ENCODE measurements at regions not wholly inside any gene's neighbourhood (a gene's known extent, or its start where the extent isn't known, plus 50 kb on each side); places are given as distances from the start of the nearest gene placed in this dataset.

DNA sequence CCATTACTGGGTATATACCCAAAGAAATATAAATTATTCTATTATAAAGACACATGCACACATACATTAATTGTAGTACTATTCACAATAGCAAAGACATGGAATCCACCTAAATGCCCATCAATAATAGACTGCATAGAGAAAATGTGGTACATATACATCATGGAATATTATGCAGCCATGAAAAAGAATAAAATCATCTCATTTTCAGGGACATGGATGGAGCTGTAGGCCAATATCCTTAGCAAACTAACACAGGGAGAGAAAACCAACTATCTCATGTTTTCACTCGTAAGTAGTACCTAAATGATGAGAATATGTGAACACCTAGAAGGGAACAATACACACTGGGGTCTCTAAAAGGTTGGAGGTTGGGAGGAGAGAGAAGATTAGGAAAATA lies 86.0 kb upstream of the GALNTL6 start:
- TF ChIP-seq, protein P1, sequence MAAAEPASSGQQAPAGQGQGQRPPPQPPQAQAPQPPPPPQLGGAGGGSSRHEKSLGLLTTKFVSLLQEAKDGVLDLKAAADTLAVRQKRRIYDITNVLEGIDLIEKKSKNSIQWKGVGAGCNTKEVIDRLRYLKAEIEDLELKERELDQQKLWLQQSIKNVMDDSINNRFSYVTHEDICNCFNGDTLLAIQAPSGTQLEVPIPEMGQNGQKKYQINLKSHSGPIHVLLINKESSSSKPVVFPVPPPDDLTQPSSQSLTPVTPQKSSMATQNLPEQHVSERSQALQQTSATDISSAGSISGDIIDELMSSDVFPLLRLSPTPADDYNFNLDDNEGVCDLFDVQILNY (CRISPR knock-in tag; IDR thresholded peaks at IDR 0.05), result no peak
- TF ChIP-seq, protein P2, sequence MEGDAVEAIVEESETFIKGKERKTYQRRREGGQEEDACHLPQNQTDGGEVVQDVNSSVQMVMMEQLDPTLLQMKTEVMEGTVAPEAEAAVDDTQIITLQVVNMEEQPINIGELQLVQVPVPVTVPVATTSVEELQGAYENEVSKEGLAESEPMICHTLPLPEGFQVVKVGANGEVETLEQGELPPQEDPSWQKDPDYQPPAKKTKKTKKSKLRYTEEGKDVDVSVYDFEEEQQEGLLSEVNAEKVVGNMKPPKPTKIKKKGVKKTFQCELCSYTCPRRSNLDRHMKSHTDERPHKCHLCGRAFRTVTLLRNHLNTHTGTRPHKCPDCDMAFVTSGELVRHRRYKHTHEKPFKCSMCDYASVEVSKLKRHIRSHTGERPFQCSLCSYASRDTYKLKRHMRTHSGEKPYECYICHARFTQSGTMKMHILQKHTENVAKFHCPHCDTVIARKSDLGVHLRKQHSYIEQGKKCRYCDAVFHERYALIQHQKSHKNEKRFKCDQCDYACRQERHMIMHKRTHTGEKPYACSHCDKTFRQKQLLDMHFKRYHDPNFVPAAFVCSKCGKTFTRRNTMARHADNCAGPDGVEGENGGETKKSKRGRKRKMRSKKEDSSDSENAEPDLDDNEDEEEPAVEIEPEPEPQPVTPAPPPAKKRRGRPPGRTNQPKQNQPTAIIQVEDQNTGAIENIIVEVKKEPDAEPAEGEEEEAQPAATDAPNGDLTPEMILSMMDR (IDR thresholded peaks at IDR 0.05), result no peak
- TF ChIP-seq, protein P3, sequence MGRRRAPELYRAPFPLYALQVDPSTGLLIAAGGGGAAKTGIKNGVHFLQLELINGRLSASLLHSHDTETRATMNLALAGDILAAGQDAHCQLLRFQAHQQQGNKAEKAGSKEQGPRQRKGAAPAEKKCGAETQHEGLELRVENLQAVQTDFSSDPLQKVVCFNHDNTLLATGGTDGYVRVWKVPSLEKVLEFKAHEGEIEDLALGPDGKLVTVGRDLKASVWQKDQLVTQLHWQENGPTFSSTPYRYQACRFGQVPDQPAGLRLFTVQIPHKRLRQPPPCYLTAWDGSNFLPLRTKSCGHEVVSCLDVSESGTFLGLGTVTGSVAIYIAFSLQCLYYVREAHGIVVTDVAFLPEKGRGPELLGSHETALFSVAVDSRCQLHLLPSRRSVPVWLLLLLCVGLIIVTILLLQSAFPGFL (CRISPR knock-in tag; IDR thresholded peaks at IDR 0.05; ENCODE audit: borderline replicate concordance), result no peak
- TF ChIP-seq, protein P4, sequence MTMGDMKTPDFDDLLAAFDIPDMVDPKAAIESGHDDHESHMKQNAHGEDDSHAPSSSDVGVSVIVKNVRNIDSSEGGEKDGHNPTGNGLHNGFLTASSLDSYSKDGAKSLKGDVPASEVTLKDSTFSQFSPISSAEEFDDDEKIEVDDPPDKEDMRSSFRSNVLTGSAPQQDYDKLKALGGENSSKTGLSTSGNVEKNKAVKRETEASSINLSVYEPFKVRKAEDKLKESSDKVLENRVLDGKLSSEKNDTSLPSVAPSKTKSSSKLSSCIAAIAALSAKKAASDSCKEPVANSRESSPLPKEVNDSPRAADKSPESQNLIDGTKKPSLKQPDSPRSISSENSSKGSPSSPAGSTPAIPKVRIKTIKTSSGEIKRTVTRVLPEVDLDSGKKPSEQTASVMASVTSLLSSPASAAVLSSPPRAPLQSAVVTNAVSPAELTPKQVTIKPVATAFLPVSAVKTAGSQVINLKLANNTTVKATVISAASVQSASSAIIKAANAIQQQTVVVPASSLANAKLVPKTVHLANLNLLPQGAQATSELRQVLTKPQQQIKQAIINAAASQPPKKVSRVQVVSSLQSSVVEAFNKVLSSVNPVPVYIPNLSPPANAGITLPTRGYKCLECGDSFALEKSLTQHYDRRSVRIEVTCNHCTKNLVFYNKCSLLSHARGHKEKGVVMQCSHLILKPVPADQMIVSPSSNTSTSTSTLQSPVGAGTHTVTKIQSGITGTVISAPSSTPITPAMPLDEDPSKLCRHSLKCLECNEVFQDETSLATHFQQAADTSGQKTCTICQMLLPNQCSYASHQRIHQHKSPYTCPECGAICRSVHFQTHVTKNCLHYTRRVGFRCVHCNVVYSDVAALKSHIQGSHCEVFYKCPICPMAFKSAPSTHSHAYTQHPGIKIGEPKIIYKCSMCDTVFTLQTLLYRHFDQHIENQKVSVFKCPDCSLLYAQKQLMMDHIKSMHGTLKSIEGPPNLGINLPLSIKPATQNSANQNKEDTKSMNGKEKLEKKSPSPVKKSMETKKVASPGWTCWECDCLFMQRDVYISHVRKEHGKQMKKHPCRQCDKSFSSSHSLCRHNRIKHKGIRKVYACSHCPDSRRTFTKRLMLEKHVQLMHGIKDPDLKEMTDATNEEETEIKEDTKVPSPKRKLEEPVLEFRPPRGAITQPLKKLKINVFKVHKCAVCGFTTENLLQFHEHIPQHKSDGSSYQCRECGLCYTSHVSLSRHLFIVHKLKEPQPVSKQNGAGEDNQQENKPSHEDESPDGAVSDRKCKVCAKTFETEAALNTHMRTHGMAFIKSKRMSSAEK (CRISPR knock-in tag; IDR thresholded peaks at IDR 0.05; ENCODE audit: borderline replicate concordance), result no peak
- TF ChIP-seq, protein P5, sequence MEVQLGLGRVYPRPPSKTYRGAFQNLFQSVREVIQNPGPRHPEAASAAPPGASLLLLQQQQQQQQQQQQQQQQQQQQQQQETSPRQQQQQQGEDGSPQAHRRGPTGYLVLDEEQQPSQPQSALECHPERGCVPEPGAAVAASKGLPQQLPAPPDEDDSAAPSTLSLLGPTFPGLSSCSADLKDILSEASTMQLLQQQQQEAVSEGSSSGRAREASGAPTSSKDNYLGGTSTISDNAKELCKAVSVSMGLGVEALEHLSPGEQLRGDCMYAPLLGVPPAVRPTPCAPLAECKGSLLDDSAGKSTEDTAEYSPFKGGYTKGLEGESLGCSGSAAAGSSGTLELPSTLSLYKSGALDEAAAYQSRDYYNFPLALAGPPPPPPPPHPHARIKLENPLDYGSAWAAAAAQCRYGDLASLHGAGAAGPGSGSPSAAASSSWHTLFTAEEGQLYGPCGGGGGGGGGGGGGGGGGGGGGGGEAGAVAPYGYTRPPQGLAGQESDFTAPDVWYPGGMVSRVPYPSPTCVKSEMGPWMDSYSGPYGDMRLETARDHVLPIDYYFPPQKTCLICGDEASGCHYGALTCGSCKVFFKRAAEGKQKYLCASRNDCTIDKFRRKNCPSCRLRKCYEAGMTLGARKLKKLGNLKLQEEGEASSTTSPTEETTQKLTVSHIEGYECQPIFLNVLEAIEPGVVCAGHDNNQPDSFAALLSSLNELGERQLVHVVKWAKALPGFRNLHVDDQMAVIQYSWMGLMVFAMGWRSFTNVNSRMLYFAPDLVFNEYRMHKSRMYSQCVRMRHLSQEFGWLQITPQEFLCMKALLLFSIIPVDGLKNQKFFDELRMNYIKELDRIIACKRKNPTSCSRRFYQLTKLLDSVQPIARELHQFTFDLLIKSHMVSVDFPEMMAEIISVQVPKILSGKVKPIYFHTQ (CRISPR knock-in tag; IDR thresholded peaks at IDR 0.05), result no peak
- TF ChIP-seq GRHL2 (CRISPR knock-in tag; IDR thresholded peaks at IDR 0.05; ENCODE audit: insufficient replicate concordance, severe bottlenecking) (no peak), PRRX2 (CRISPR knock-in tag; IDR thresholded peaks at IDR 0.05) (no peak), TEAD4 (CRISPR knock-in tag; IDR thresholded peaks at IDR 0.05) (no peak), ATF1 (CRISPR knock-in tag; IDR thresholded peaks at IDR 0.05) (no peak), NR3C1 (CRISPR knock-in tag; conservative IDR thresholded peaks at IDR 0.05; ENCODE audit: low read depth) (no peak), RELA (CRISPR knock-in tag; IDR thresholded peaks at IDR 0.05; ENCODE audit: borderline replicate concordance) (no peak), NFATC4 (CRISPR knock-in tag; IDR thresholded peaks at IDR 0.05) (no peak)
- TF ChIP-seq, protein P6, sequence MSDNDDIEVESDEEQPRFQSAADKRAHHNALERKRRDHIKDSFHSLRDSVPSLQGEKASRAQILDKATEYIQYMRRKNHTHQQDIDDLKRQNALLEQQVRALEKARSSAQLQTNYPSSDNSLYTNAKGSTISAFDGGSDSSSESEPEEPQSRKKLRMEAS (CRISPR knock-in tag; IDR thresholded peaks at IDR 0.05), result no peak
- TF ChIP-seq, protein P7, sequence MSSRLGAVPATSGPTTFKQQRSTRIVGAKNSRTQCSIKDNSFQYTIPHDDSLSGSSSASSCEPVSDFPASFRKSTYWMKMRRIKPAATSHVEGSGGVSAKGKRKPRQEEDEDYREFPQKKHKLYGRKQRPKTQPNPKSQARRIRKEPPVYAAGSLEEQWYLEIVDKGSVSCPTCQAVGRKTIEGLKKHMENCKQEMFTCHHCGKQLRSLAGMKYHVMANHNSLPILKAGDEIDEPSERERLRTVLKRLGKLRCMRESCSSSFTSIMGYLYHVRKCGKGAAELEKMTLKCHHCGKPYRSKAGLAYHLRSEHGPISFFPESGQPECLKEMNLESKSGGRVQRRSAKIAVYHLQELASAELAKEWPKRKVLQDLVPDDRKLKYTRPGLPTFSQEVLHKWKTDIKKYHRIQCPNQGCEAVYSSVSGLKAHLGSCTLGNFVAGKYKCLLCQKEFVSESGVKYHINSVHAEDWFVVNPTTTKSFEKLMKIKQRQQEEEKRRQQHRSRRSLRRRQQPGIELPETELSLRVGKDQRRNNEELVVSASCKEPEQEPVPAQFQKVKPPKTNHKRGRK (CRISPR knock-in tag; IDR thresholded peaks at IDR 0.05; ENCODE audit: borderline replicate concordance), result no peak
- H3K9me3 Mint-ChIP-seq, result peaks cover 41% of the 10 kb centered on the region

More for the DNA sequence above, 86.0 kb upstream of the GALNTL6 start:
- no peaks in the 10 kb centered on the region for H3K27me3 Mint-ChIP-seq (ENCODE audit: low read depth)
- ChIA-PET POLR2A (no interaction called here), CTCF (no interaction called here)
- H3K36me3 Mint-ChIP-seq, result peaks cover 23% of the 10 kb centered on the region
- no peak overlapping the region for H3K4me3 Mint-ChIP-seq
- H3K4me1 Mint-ChIP-seq, result no peaks in the 10 kb centered on the region
- DNase-seq (ENCODE audit: low spot score) (no peak), ATAC-seq (no peak)
- no peak overlapping the region for H3K27ac Mint-ChIP-seq
